K562 (cell line): ENCODE measurements at regions not wholly inside any gene's neighbourhood (a gene's known extent, or its start where the extent isn't known, plus 50 kb on each side); places are given as distances from the start of the nearest gene placed in this dataset.

Source experiments
- ATAC-seq: fragments of 200-7000 bp; cut with Tn5 transposase; 3 replicates; pipeline ENCODE4 v1.9.1; 2020; ENCODE audit warnings: moderate library complexity
- BruUV-seq: library from RNA; stranded (reverse); fragments of 400-500 nt; replicated peaks from 2 replicates; lab custom pipeline; 2021; lab: Mats Ljungman, UMichigan
- CTCF ChIA-PET: fragments of 300-600 bp; formaldehyde crosslinking; extraction: SDS; loops from one replicate; lab custom pipeline; 2021; ENCODE audit warnings: low intra/inter-chr PET ratio; lab: Yijun Ruan, JAX
- POLR2A ChIA-PET: fragments of 300-600, 350-650 bp; sonication (Branson Sonifier 250); formaldehyde crosslinking; extraction: SDS; loops from one replicate; lab custom pipeline; 2021; ENCODE audit warnings: antibody characterized with exemption, inconsistent platforms; lab: Yijun Ruan, JAX
- DNase-seq, 4 experiments: peaks; one replicate each; pipeline versions ENCODE4 v3.0.0 to v3.0.0-alpha.2; 2011 to 2018; ENCODE audit warnings: low spot score in 3 of 4, mixed read lengths in 3 of 4; ENCODE audit errors: extremely low read depth in 1 of 4
- FAIRE-seq: peaks from 2 replicates; lab custom pipeline; 2011; peaks lifted over from hg19 to GRCh38; lab: Jason Lieb, UNC
- H2AFZ ChIP-seq: 2 replicates; pipeline ENCODE4 v1.6.0; 2011; ENCODE audit warnings: low read depth, low read length, control low read depth, inconsistent platforms
- H3K27ac ChIP-seq: fragments of 200-600 bp; 3 replicates; pipeline ENCODE4 v1.8.0; 2011; ENCODE audit warnings: low read depth, mild to moderate bottlenecking, control low read depth, inconsistent platforms, low read length, moderate library complexity, mixed read lengths; ENCODE audit errors: extremely low read depth
- H3K27me3 ChIP-seq, 2 experiments: fragments of 300-600 bp in 1 of 2; 2 replicates in 1 of 2; 3 replicates in 1 of 2; pipeline versions ENCODE4 v1.6.0 to v1.8.0; 2011; ENCODE audit warnings: inconsistent platforms in 2 of 2, low read length in 2 of 2, mild to moderate bottlenecking in 1 of 2, mixed read lengths in 1 of 2, moderate library complexity in 1 of 2; ENCODE audit not compliant: control insufficient read depth in 2 of 2, insufficient read depth in 2 of 2
- H3K36me3 ChIP-seq: fragments of 300-600 bp; 3 replicates; pipeline ENCODE4 v1.8.0; 2011; ENCODE audit warnings: mild to moderate bottlenecking, low read length, inconsistent platforms; ENCODE audit not compliant: control insufficient read depth, insufficient read depth
- H3K4me1 ChIP-seq, 2 experiments: fragments of 200-600 bp in 1 of 2; replicated peaks in 1 of 2; 2 replicates in 1 of 2; 3 replicates in 1 of 2; pipeline versions ENCODE4 v1.5.1 to v1.8.0; 2011; ENCODE audit warnings: inconsistent platforms in 2 of 2, low read length in 2 of 2, mild to moderate bottlenecking in 1 of 2, mixed read lengths in 1 of 2, moderate library complexity in 1 of 2; ENCODE audit not compliant: control insufficient read depth in 2 of 2, insufficient read depth in 2 of 2
- H3K4me2 ChIP-seq: 2 replicates; pipeline ENCODE4 v1.6.1; 2011; ENCODE audit warnings: low read length, control low read depth, inconsistent platforms, mixed read lengths; ENCODE audit not compliant: insufficient read depth
- H3K4me3 ChIP-seq: fragments of 200-600 bp; sonication (generic), shearing (Covaris generic); 2 replicates; pipeline ENCODE4 v1.5.1; 2016; ENCODE audit warnings: control low read depth, inconsistent platforms
- H3K79me2 ChIP-seq: fragments of 200-600 bp; 3 replicates; pipeline ENCODE4 v1.8.0; 2011; ENCODE audit warnings: low read length, inconsistent platforms; ENCODE audit not compliant: control insufficient read depth, insufficient read depth
- H3K9ac ChIP-seq, 2 experiments: 2 replicates each; pipeline versions ENCODE4 v1.6.0 to v1.6.1; 2011; ENCODE audit warnings: low read depth in 2 of 2, low read length in 2 of 2, control low read depth in 1 of 2, inconsistent platforms in 1 of 2, mild to moderate bottlenecking in 1 of 2, mixed read lengths in 1 of 2; ENCODE audit not compliant: insufficient read depth in 1 of 2
- H3K9me1 ChIP-seq: one replicate; pipeline ENCODE4 v1.6.0; 2011; ENCODE audit warnings: inconsistent platforms, mild to moderate bottlenecking, low read length, moderate library complexity; ENCODE audit not compliant: control insufficient read depth, insufficient read depth
- H3K9me3 ChIP-seq: replicated peaks from 2 replicates; pipeline ENCODE4 v1.5.1; 2011; ENCODE audit warnings: low read depth, low read length, inconsistent platforms; ENCODE audit not compliant: control insufficient read depth, insufficient read depth
- H4K20me1 ChIP-seq: replicated peaks from 2 replicates; pipeline ENCODE4 v1.6.1; 2011; ENCODE audit warnings: low read length, inconsistent platforms, mixed read lengths; ENCODE audit not compliant: control insufficient read depth, insufficient read depth
- ARID2 ChIP-seq: fragments of 450-650 bp; IDR thresholded peaks from 2 replicates; pipeline ENCODE4 v1.6.1; 2017; ENCODE audit warnings: antibody characterized with exemption, mild to moderate bottlenecking
- ATF4 ChIP-seq: fragments of 450-650 bp; formaldehyde crosslinking; IDR thresholded peaks from 2 replicates; pipeline ENCODE4 v1.4.0; 2022; ENCODE audit warnings: mild to moderate bottlenecking, moderate library complexity
- BCL6 ChIP-seq: fragments of 250-450 bp; sonication (Bioruptor Pico); IDR thresholded peaks from 2 replicates; pipeline ENCODE4 v1.4.0; 2020
- CEBPB ChIP-seq: fragments of 450-650 bp; IDR thresholded peaks from 2 replicates; pipeline ENCODE4 v1.6.1; 2016; ENCODE audit warnings: missing genetic modification characterization, missing compliant biosample characterization
- ELK1 ChIP-seq: sonication (generic); formaldehyde crosslinking; IDR thresholded peaks from 2 replicates; pipeline ENCODE4 v1.8.1; 2022; ENCODE audit warnings: missing genetic modification reagents
- HNRNPL ChIP-seq: fragments of 200-400 bp; formaldehyde crosslinking; IDR thresholded peaks from 2 replicates; pipeline ENCODE4 v1.6.1; 2017; ENCODE audit warnings: low read depth, mild to moderate bottlenecking, low read length
- WGBS: fragments of 100-300 bp; shearing (Covaris generic); methylation state at CpG from one replicate; pipeline ENCODE4 v1.1.6; 2016; ENCODE audit warnings: low coverage, mixed read lengths; ENCODE audit not compliant: insufficient coverage; ENCODE audit errors: missing lambda C conversion rate; 5-methylcytosine and 5-hydroxymethylcytosine counted together
- in situ Hi-C: fragments of 300-500 bp; cut with MboI; formaldehyde crosslinking; loops from 4 replicates; pipeline ENCODE4 v1.15.0; 2018; ENCODE audit warnings: inconsistent platforms, mixed read lengths
- intact Hi-C: fragments of 100-400 bp; cut with micrococcal nuclease; formaldehyde crosslinking; loops from 2 replicates; pipeline ENCODE4 v1.14.2; 2022

GRCh38 chr2:5497874-5498273 is 194.3 kb upstream of the SOX11 start:
- no peaks in the 10 kb centered on the region for H3K4me1 ChIP-seq
- in situ Hi-C loops, result no loop called here
- ChIA-PET CTCF (no interaction called here), POLR2A (no interaction called here)
- no peak for TF ChIP-seq BCL6 (CRISPR knock-in tag)
- TF ChIP-seq HNRNPL, result no peak
- TF ChIP-seq ELK1 (CRISPR knock-in tag), result no peak
- TF ChIP-seq CEBPB, result no peak
- TF ChIP-seq ARID2, result no peak
- TF ChIP-seq ATF4 (CRISPR knock-in tag), result no peak
- WGBS, result 0% methylated on average over 10 of the region's 10 CpGs
- no peak overlapping the region for H3K4me3 ChIP-seq
- intact Hi-C loops, result no loop called here
- H3K27ac ChIP-seq, result no peak overlapping the region
- no peak overlapping the region for H2AFZ ChIP-seq
- no peak overlapping the region for H3K9ac ChIP-seq
- no peaks in the 10 kb centered on the region for H3K27me3 ChIP-seq
- no TSS peak for BruUV-seq
- no peaks in the 10 kb centered on the region for H4K20me1 ChIP-seq
- no peaks in the 10 kb centered on the region for H3K36me3 ChIP-seq
- no peak for DNase-seq
- no peak for FAIRE-seq
- no peaks in the 10 kb centered on the region; the same call in 1 of the 2 replicates for H3K9me3 ChIP-seq
- H3K79me2 ChIP-seq, result no peaks in the 10 kb centered on the region
- no peaks in the 10 kb centered on the region for H3K9me1 ChIP-seq
- no peak overlapping the region for H3K4me2 ChIP-seq
- ATAC-seq, result no peak
